NCI-H524 (cell line): ENCODE measurements at regions not wholly inside any gene's neighbourhood (a gene's known extent, or its start where the extent isn't known, plus 50 kb on each side); places are given as distances from the start of the nearest gene placed in this dataset.
"Not testable (repeated sequence)": the region's sequence is repeated elsewhere in the genome, so short reads cannot be mapped to it uniquely, and the experiment has no call there.

ENCODE experiments used
- DNase-seq, 2 experiments: peaks; one replicate each; lab custom pipeline; 2025; lab: John Stamatoyannopoulos, UW

DNA sequence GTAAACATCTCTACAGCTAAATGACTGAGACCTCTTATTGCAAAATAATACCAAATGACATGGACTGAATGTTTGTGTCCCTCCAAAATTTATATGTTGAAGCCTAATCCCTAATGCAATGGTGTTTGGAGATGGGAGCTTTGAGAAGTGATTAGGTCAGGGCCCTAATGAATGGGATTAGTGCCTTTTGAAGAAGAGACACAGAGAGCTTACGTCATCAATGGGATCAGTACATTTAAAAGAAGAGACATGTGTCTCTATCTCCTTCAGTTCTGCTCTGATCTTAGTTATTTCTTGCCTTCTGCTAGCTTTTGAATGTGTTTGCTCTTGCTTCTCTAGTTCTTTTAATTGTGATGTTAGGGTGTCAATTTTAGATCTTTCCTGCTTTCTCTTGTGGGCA is 301.6 kb upstream of the FSTL5 start:
- DNase-seq: not testable (repeated sequence)

DNA sequence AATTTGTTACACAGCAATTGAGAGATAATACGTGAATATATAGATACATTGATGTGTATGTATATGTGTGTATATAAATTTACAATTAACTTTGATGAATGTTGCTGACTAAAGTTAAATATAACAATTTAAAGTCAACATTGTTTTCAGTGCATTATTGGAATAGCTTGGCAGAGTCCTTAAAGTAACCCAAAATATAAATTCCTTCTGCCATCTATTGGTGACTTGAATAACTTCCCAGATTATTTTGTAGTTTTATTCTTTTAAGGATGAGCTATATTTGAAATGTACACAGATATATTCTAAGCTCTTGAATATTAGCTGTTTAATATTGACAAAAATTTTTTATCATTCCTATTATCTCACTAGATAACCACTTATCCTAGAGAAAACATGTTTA is 298.2 kb upstream of the FSTL5 start:
- DNase-seq: peak in 1 of 2 experiments; percentile 3

DNA sequence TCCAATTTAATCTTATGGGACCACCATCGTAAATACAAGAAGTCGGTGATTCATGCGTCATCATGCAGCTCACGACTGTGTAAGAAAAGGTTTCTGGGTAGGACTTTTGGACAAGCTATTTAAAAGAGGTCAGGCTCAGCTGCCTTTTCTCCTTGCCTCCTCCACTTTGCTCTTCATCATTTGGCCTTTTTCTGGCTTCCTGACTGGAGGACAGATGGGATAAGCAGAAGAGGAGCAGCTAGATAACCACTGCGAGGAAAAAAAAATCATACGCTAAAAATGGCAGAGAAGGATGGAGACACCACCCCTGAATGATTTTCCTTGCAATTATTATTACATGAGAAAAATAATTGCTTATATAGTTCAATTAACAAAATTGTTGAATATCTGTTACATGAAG is 294.3 kb upstream of the FSTL5 start:
- no peak for DNase-seq

DNA sequence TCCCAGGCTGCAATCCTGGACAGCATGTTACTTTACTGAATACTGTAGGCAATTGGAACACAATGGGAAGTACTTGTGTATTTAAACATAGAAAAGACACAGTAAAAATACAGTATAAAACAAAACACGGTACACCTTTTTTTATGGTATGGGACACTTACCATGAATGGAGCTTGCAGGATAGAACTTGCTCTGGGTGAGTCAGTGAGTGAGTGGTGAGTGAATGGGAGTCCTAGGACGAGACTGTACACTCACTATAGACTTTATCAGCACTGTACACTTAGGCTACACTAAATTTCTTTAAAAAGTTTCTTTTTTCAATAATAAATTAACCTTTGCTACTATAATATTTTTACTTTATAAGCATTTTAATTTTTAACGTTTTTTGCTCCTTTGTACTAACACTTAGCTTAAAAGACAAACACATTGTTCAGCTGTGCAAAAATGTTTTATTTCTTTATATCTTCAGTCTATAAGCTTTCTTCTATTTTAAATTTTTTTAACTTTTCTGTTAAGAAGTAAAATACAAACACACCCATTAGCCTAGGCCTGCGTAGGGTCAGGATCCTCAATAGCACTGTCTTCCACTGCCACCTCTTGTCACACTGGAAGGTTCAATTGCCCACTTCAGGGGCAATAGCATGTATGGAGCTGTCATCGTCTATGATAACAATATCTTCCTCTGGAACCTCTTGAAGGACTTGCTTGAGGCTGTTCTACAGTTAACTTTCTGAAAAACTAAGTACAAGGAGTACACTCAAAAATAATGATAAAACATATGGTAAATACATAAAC is 293.5 kb upstream of the FSTL5 start:
- DNase-seq: peak in 1 of 2 experiments; percentile 0

DNA sequence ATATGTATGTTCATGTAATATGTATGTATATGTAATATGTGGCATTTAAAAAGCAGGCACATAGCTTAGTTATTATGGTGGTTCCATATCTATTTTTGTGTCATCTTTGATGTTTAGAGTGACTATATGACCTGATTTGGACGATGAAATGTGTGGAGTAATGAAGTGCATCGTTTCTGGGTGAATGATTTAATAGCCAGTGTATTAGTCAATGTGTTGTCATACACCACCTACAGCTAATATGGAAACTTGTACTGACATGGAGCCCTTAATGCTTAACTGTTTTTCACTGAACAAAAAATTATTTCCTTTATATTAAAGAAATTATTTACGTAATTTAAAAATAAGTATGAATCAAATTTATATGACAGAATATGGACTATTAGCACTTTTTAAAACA is 292.3 kb upstream of the FSTL5 start:
- DNase-seq: no peak

DNA sequence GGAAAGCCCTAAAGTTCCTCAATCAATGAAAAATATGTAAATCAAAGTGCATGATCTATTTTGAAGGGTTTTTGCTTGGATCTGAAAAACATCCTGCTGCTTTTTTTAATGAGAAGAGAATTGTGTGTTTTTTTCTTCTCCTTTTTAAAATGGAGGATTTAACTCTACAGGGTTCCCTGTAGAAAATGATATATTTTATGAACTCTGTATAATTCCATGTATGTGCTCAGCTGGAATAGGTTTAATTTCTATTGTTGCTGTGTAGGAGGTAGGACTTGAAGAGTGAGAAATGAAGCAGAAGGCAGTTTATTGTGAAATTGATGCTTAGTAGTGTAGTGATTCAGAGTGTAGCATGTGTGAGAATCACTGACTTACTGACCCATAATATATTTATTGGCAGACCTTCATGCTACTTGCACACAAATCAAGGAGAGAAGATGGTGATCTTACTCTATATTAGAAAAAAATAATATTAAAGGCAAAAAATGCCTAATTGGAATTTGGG is 286.8 kb upstream of the FSTL5 start:
- no peak for DNase-seq

DNA sequence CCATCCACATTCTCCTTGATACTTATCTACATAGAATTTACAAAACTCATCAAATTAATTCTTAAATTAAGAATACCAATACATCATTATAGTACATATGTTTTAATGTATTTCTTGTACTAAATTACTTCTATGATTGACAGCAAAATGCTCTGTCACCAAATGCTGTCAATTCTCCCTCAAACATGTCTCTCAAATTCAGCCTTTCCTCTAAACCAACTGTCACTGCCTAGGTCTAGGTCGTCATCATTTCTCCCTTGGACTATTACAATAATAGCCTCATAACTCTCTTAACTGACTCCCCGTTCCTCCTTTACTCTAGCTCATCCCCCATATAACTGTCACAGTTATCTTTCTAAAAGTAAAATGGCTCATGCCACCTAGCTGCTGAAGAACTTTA is 279.7 kb upstream of the FSTL5 start:
- DNase-seq: no peak

DNA sequence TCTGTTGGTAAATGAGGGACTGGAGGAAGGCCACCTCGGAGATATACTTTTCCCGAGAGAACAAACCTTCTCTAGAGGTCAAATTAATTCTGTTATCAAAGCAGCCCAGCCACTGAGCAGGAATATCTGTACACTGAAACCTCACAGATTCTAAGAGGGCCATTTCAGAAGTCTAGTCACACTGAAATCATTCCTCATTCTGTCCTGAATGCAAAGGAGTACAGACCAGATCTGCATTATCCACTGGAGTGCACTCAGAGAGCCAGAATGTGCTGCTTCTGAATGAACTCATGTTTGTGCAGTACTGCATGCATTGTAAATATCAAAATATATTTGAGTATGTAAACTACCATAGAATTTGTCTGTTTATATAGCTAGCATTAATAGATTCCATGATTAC is 278.3 kb upstream of the FSTL5 start:
- DNase-seq: no peak

DNA sequence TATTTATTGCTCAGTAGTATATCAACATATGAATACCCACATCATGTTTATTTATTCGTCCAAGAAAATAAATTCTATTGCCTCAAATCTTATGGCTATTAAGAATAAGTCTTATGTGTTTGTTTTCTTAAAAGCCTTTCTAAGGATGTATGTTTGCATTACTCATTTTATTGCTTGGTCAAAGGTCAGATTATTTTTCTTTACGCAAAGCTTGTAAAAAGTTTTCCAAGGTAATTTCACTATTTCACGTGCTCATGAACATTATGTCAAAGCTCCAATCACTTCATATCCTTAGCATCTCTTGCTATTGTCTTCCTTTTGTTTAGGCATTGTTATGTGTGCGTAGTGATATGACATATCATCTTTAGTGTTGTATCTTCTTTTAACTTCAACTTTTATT is 258.5 kb upstream of the FSTL5 start:
- no peak for DNase-seq

DNA sequence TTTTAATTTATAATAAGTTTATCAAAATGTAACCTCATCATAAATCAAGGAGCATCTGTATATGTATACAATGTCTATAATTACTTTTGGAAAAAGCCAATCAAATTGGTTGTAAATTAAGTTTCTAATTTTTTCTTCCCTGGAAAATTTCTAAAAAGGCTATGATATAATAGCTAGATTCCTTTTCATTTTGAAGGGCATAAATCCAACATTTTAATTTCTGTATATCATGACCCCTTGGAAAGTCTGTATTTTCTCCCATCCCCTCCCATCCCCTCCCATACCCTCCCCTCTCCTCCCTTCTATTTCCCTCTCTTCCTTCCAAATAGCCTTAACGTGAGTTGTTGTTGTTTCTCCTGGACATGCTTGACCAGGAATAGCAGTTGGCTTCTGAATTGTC is 247.1 kb upstream of the FSTL5 start:
- no peak for DNase-seq

DNA sequence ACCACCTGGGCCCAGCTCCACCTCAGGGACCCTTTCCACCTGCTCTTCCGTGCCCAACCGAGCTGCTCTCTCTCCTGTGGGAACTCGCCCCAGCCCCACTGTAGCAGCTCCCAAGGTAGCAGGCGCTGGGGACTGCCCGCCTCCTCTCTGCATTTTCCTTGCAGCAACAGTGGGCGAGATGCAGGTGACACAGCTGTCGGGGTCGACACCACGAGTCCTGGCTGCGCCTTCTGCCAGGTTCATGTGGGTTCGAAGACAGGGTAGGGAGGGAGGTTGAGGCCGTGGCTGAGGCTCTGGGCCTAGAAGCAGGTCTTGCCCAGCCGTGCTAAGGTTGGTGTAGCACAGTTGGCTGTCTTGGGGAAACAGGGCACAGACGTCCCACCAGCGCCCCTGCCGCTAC is 245.2 kb upstream of the FSTL5 start:
- no peak for DNase-seq

DNA sequence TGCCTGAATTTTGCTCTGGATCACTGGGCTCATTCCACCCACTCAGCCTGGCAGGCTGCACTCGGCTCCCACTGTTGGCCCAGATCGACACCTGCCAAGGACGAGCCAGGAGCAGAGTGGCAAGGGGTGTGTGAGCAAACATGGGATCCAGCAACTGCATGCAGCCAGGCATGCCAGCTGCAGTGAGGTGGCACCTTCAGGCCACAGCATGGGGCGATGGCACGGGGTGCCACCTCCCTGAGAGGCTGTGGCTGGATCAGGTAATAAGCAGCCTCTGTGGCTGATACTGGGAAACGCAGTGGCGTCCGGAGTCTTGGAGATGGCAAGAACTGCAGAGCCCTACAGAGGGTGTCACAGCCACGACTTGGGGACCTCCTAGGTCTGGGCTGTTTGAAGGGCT is 244.5 kb upstream of the FSTL5 start:
- no peak for DNase-seq

DNA sequence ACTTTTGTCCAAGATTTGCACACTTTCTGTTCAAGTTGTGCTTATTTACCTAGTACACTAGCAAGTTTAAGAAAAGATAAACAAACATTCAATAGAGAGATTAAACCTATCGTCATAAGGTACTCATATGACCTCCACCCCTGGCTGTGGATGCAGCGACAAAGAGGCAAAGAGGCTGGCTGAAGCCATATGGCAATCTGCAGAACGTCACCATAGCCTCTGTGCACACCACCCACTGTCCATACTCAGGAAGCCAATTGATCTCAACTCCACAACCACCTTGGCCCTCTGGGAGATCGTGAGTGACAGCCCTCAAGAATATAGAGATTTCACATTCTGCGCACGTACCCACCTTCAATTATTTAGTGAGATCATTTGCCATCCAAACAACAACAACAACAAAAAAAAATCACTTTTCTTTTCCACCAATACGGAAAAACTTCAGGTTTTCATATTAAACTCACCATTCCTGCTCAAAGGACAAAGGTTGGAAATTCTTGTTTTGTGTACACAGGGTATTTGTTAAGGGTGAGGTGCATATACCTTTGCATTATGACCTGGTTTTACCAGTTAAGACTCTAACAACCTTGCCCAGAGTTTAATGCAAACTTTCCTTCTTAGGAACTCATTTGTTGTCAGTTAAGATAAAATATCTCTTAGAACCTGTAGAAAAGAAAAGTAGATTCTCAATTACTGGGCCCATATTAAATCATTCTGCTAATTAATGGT is 243.0 kb upstream of the FSTL5 start:
- no peak for DNase-seq

DNA sequence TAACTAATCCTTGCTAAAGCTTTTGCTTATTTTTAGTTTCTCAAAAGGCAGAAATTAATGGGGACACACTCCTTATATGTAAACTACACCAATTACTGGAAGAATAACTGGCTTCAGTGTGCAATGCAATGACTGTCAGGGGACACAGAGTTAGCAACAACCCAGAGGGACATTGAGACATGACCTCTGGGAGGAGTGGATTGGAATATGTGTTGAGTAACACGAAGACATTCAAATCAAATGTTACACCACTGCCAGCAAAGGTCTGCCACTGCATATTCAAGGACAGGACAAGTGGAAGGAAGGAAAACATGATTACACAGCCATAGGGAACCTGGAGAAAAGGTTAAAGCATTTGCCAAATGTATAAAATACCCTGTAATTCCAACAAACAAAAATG is 240.1 kb upstream of the FSTL5 start:
- no peak for DNase-seq

DNA sequence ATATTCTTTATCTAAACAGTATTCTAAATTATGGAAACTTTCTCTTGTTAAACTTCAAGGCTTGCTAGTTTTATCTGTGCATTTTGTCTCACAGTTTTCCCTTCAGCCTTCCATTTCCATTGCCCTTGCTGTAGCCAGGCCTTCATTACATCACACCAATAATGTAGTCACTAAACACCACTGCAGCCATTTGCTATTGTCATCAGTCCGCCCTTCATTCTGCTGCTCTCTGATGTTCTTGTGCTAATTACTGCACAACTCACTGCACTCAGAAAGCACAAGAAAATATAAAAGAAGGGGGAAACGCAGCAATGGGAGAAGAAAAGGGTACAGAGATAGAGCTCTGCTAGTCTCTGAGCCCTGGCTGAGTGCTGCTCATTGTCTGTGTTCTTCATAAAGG is 239.6 kb upstream of the FSTL5 start:
- no peak for DNase-seq

DNA sequence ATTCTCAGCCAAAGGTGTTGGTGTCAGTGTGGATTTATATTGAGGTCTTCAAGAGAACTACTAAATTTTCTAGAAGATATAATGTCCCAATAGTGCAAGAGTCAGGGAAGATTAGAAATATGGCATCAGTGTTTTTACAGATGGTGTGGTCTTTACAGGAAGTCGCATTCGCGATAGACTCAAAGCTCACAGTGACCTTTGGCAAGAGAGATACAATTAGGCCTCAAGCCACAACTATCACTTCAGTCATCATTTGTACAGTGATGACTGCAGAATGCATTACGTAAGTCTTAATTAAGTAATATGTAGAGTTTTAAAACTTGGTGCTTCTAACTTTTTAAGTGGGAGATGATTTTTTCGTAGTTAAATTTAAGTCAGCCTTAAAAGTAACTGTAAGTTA is 237.2 kb upstream of the FSTL5 start:
- DNase-seq: no peak

DNA sequence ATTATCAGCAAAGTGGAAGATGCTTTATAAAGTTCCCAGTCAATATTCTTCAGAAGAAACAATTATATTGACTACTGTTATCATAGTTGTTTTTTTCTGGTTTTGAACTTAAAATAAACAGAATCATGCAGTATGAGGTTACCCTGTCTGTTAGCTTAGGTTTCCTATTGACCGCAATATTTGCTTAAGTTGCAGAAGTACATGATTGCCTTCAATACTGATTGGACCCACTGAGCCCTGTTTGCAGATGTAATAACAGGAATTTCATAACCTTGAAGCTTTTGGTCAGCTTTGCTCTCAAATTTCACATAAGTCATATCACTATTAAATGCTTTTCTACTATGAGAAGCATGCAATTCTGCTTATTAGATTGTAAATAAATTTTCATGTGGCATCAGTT is 229.1 kb upstream of the FSTL5 start:
- no peak for DNase-seq

DNA sequence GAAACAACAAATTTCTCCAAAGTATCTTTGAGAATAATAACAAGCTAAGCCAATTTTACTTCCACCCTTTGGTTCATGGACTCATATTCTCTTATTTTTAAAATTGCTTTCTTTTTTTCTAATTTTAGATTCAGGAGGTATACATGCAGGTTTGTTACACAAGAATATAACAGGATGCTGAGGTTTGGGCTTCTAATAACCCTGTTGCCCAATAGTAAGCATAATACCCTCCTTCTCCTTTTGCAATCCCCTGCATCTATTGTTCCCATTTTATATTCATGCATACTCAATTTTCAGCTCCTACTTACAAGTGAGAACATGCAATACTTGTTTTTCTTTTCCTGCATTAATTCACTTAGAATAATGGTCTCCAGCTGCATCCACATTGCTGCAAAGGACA is 202.3 kb upstream of the FSTL5 start:
- DNase-seq: no peak

DNA sequence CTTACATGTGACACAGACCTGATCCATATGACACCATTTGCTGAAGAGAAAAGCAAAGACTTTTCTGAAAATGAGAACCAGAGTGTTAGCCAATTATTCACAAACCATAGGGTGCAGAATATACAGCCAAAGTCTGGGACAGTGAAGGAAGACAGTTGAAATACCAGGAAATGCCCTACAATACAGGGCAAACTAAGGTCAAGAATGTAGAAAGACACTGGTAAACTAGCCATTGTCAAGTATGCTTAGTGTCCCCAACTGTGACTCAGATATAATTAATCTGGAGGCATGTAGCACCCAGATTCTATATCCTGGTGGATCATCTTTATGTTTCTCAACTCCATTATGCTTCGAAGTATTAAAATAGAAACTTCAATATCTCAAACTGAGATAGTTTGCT is 200.9 kb upstream of the FSTL5 start:
- DNase-seq: no peak

DNA sequence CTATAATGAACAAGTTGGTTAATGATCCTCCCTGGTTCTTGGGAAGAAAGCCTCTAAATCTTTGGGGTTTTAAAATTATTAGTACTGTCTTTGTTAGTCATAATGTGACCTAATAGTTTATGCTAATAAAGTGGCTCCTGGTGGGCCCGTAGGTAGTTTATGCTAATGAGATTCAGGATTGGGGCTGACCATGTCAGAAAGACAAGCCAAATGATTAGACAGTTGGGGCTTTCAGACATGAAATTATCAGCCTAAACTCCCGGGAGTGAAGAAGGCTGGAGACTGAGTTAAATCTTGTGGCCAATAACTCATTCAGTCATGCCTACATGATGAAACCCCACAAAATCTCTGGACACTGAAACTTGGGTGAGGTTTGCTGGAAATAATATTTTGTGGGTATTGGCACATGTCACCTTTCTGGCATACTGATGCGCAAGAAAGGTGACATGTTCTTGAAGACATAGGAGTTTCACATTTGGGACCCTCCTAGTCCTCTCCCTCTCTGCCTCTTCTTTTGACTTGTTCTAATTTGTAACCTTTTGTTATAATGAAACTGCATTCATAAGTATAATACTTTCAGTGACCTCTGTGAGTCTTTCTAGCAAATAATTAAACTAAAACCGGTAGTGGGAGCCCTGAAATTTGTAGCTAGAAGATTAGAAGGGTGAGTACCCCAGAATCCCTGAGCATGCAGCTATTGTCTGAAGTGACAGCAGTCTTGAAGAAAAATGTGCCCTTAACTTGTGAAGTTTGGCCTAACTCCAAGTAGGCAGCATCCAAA is 196.8 kb upstream of the FSTL5 start:
- DNase-seq: no peak

DNA sequence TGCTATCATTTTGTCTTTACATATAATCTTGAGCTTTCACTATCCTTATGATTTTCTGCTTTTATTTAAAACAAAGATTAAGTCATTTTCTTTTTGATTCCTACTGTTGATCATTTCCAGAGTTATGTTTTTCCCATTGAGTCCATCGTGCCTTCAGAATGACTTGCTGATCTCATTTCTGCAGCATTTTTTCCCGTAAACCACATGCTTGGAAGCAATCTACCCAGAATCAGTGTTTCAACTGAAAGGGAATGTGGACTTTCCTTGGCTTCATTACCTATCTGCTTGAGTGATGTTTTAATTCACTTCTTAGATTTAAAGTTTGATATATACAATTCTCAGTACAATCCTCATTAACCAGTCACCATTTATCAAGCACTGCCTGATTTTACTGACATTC is 192.4 kb upstream of the FSTL5 start:
- DNase-seq: no peak

DNA sequence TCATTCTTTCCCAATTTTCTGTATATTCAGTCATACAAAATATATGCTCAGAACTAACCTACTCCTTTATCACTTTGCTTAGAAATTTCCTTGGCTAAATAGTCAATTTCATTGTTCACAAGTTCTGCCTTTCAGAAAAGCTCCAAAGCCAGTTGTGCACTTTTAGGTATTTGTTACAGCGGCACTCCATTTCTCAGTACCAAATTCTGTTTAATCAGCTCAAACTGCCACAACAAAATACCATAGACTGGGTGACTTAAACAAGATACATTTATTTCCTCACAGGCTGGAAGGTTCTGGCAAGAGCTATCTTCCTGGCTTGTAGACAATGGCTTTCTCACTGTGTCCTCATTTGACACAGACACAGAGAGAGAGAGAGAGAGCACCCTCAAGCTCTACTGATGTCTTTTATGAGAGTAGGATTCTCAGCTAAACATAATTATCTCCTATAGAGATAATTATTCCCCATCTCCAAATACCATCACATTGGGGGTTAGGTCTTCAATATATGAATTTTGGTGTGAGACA is 188.8 kb upstream of the FSTL5 start:
- DNase-seq: no peak

DNA sequence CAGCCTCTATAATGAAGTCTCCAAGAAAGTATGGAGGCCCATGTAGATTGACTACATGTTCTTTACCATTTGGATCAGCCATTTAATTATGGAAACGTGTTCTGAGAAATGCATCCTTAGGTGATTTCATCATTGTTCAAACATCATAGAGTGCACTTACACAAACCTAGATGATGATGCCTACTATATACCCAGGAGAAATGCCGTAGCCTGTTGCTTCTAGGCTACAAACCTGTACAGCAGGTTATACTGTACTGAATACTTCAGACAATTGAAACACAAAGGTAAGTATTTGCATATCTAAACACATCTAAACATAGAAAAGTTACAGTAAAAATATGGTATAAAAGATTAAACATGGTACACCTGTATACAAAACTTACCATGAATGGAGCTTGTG is 186.5 kb upstream of the FSTL5 start:
- DNase-seq: no peak
